ELF-1 (cell line): ENCODE measurements at regions not wholly inside any gene's neighbourhood (a gene's known extent, or its start where the extent isn't known, plus 50 kb on each side); places are given as distances from the start of the nearest gene placed in this dataset.
A peak's percentile ranks its signal among the peaks of the same experiment; 100 is the strongest.
"Not testable (repeated sequence)": the region's sequence is repeated elsewhere in the genome, so short reads cannot be mapped to it uniquely, and the experiment has no call there.

Source experiments
- DNase-seq: peaks from one replicate; pipeline ENCODE4 v3.0.0-alpha.2; 2016; ENCODE audit warnings: low read depth, low spot score

GRCh38 chr9:84502066-84502465, 161.5 kb upstream of the SLC28A3 start:
- DNase-seq = no peak

- DNase-seq = no peak
Observed at GRCh38 chr9:84504360-84504759, 163.8 kb upstream of the SLC28A3 start.

GRCh38 chr9:84511651-84512050, 157.9 kb upstream of the NTRK2 start:
- DNase-seq = no peak

GRCh38 chr9:84512493-84512892, 157.0 kb upstream of the NTRK2 start:
- DNase-seq = no peak

- DNase-seq = no peak
Observed at GRCh38 chr9:84513473-84513872, 156.1 kb upstream of the NTRK2 start.

- DNase-seq = no peak
Observed at GRCh38 chr9:84513979-84514378, 155.6 kb upstream of the NTRK2 start.

- DNase-seq = no peak
Observed at GRCh38 chr9:84514421-84514820, 155.1 kb upstream of the NTRK2 start.

GRCh38 chr9:84517026-84517425, 152.5 kb upstream of the NTRK2 start:
- DNase-seq = no peak

- DNase-seq = no peak
Observed at GRCh38 chr9:84519413-84519812, 150.1 kb upstream of the NTRK2 start.

GRCh38 chr9:84521208-84521607, 148.3 kb upstream of the NTRK2 start:
- DNase-seq = no peak

GRCh38 chr9:84526211-84526610, 143.3 kb upstream of the NTRK2 start:
- not testable (repeated sequence) for DNase-seq

- not testable (repeated sequence) for DNase-seq
Observed at GRCh38 chr9:84527060-84527720, 142.3 kb upstream of the NTRK2 start.

GRCh38 chr9:84535973-84536372, 133.6 kb upstream of the NTRK2 start:
- DNase-seq = peak; percentile 85

- no peak for DNase-seq
Observed at GRCh38 chr9:84538879-84539278, 130.7 kb upstream of the NTRK2 start.

GRCh38 chr9:84542554-84542953, 127.0 kb upstream of the NTRK2 start:
- DNase-seq = no peak

- DNase-seq = no peak
Observed at GRCh38 chr9:84554069-84554664, 115.4 kb upstream of the NTRK2 start.

- no peak for DNase-seq
Observed at GRCh38 chr9:84556556-84556955, 113.0 kb upstream of the NTRK2 start.

GRCh38 chr9:84557751-84558150, 111.8 kb upstream of the NTRK2 start:
- DNase-seq = no peak

GRCh38 chr9:84563691-84564090, 105.8 kb upstream of the NTRK2 start:
- no peak for DNase-seq

- DNase-seq = no peak
Observed at GRCh38 chr9:84567805-84568204, 101.7 kb upstream of the NTRK2 start.

GRCh38 chr9:84570482-84571154, 98.9 kb upstream of the NTRK2 start:
- peak; percentile 85 for DNase-seq

GRCh38 chr9:84573083-84573482, 96.4 kb upstream of the NTRK2 start:
- peak; percentile 26 for DNase-seq

- DNase-seq = no peak
Observed at GRCh38 chr9:84575705-84576104, 93.8 kb upstream of the NTRK2 start.
